ENCODE measurements at regions not wholly inside any gene's neighbourhood (a gene's known extent, or its start where the extent isn't known, plus 50 kb on each side); places are given as distances from the start of the nearest gene placed in this dataset.

DNA sequence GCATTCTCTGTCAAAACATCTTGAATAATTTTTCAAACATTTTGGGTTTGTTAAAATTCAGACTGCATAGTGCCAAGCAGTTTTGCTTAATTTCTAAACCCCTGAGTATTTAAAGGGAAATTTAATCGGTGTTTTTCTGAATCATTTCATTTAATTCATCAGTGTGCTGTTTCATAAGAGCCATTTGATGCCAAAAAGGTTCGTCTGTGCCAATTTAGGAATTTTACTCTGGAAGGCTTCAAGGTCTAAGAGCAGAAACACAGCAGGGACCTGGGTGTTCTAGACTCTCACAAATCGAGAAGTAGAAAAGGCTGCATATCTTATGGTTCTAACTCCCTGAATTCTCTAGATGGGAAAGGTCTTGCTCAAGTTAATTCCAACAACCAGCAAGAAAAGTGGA is 311.9 kb upstream of the NT5C1B start:
- TF ChIP-seq RXRA (IDR thresholded peaks at IDR 0.05) = no peak
- TF ChIP-seq, protein P1, sequence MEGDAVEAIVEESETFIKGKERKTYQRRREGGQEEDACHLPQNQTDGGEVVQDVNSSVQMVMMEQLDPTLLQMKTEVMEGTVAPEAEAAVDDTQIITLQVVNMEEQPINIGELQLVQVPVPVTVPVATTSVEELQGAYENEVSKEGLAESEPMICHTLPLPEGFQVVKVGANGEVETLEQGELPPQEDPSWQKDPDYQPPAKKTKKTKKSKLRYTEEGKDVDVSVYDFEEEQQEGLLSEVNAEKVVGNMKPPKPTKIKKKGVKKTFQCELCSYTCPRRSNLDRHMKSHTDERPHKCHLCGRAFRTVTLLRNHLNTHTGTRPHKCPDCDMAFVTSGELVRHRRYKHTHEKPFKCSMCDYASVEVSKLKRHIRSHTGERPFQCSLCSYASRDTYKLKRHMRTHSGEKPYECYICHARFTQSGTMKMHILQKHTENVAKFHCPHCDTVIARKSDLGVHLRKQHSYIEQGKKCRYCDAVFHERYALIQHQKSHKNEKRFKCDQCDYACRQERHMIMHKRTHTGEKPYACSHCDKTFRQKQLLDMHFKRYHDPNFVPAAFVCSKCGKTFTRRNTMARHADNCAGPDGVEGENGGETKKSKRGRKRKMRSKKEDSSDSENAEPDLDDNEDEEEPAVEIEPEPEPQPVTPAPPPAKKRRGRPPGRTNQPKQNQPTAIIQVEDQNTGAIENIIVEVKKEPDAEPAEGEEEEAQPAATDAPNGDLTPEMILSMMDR (IDR thresholded peaks at IDR 0.05; ENCODE audit: low read depth, low read length, missing input control) = no peak
- TF ChIP-seq YY1 (IDR thresholded peaks at IDR 0.05) = no peak
- TF ChIP-seq, protein P2, sequence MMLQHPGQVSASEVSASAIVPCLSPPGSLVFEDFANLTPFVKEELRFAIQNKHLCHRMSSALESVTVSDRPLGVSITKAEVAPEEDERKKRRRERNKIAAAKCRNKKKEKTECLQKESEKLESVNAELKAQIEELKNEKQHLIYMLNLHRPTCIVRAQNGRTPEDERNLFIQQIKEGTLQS (IDR thresholded peaks at IDR 0.05) = no peak
- TF ChIP-seq, protein P3, sequence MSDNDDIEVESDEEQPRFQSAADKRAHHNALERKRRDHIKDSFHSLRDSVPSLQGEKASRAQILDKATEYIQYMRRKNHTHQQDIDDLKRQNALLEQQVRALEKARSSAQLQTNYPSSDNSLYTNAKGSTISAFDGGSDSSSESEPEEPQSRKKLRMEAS (IDR thresholded peaks at IDR 0.05) = no peak
- no peak for TF ChIP-seq RAD21 (IDR thresholded peaks at IDR 0.05)
- TF ChIP-seq, protein P4, sequence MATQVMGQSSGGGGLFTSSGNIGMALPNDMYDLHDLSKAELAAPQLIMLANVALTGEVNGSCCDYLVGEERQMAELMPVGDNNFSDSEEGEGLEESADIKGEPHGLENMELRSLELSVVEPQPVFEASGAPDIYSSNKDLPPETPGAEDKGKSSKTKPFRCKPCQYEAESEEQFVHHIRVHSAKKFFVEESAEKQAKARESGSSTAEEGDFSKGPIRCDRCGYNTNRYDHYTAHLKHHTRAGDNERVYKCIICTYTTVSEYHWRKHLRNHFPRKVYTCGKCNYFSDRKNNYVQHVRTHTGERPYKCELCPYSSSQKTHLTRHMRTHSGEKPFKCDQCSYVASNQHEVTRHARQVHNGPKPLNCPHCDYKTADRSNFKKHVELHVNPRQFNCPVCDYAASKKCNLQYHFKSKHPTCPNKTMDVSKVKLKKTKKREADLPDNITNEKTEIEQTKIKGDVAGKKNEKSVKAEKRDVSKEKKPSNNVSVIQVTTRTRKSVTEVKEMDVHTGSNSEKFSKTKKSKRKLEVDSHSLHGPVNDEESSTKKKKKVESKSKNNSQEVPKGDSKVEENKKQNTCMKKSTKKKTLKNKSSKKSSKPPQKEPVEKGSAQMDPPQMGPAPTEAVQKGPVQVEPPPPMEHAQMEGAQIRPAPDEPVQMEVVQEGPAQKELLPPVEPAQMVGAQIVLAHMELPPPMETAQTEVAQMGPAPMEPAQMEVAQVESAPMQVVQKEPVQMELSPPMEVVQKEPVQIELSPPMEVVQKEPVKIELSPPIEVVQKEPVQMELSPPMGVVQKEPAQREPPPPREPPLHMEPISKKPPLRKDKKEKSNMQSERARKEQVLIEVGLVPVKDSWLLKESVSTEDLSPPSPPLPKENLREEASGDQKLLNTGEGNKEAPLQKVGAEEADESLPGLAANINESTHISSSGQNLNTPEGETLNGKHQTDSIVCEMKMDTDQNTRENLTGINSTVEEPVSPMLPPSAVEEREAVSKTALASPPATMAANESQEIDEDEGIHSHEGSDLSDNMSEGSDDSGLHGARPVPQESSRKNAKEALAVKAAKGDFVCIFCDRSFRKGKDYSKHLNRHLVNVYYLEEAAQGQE (IDR thresholded peaks at IDR 0.05) = no peak
- TF ChIP-seq, protein P5, sequence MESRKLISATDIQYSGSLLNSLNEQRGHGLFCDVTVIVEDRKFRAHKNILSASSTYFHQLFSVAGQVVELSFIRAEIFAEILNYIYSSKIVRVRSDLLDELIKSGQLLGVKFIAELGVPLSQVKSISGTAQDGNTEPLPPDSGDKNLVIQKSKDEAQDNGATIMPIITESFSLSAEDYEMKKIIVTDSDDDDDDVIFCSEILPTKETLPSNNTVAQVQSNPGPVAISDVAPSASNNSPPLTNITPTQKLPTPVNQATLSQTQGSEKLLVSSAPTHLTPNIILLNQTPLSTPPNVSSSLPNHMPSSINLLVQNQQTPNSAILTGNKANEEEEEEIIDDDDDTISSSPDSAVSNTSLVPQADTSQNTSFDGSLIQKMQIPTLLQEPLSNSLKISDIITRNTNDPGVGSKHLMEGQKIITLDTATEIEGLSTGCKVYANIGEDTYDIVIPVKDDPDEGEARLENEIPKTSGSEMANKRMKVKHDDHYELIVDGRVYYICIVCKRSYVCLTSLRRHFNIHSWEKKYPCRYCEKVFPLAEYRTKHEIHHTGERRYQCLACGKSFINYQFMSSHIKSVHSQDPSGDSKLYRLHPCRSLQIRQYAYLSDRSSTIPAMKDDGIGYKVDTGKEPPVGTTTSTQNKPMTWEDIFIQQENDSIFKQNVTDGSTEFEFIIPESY (IDR thresholded peaks at IDR 0.05) = no peak

All from liver (tissue), 3 donors.